Right atrium auricular region (tissue), 2 donors: ENCODE measurements at regions not wholly inside any gene's neighbourhood (a gene's known extent, or its start where the extent isn't known, plus 50 kb on each side); places are given as distances from the start of the nearest gene placed in this dataset.

Experiments
- DNase-seq: peaks from one replicate; pipeline ENCODE4 v3.0.0-alpha.2; 2019; ENCODE audit warnings: low spot score
- H3K27ac ChIP-seq, 2 donors: fragments of 200-600 bp; sonication (generic); 1 replicate in 1 of 2; 2 replicates in 1 of 2; pipeline ENCODE4 v1.5.1; 2016 to 2019
- H3K27me3 ChIP-seq, 2 donors: fragments of 200-600 bp; sonication (generic); one replicate each; pipeline versions ENCODE4 v1.5.1 to v1.6.0; 2017 to 2019
- H3K36me3 ChIP-seq: fragments of 200-600 bp; sonication (generic); one replicate; pipeline ENCODE4 v1.5.1; 2016
- H3K4me1 ChIP-seq, 2 donors: fragments of 200-600 bp; sonication (generic); one replicate each; pipeline versions ENCODE4 v1.5.1 to v1.6.0; 2017 to 2019
- H3K4me3 ChIP-seq, 2 donors: fragments of 200-600 bp; sonication (generic); 1 replicate in 1 of 2; 2 replicates in 1 of 2; pipeline ENCODE4 v1.5.1; 2017 to 2019; ENCODE audit warnings: mild to moderate bottlenecking in 1 of 2, moderate library complexity in 1 of 2
- H3K9me3 ChIP-seq, 2 donors: fragments of 200-600 bp; sonication (generic); one replicate each; pipeline ENCODE4 v1.5.1; 2019
- CTCF ChIP-seq, 2 donors: fragments of 200-600 bp; sonication (generic); IDR thresholded peaks; one replicate each; pipeline ENCODE4 v1.5.1; 2019; ENCODE audit warnings: antibody characterized with exemption in 2 of 2

GRCh38 chr13:77480066-77480465, 55.4 kb upstream of the SCEL start:
- DNase-seq: no peak
- Histone ChIP-seq H3K4me3 (no peak overlapping the region), H3K36me3 (no peaks in the 10 kb centered on the region), H3K27ac (no peak overlapping the region), H3K4me1 (peaks cover 0 to 8% of the 10 kb centered on the region in 2 donors), H3K27me3 (no peaks in the 10 kb centered on the region), H3K9me3 (no peaks in the 10 kb centered on the region)
- TF ChIP-seq CTCF (IDR thresholded peaks at IDR 0.05): no peak

GRCh38 chr13:77479326-77479725, 56.2 kb upstream of the SCEL start:
- no peak for DNase-seq
- no peaks in the 10 kb centered on the region for H3K36me3 ChIP-seq
- peaks cover 0 to 8% of the 10 kb centered on the region in 2 donors for H3K4me1 ChIP-seq
- no peaks in the 10 kb centered on the region for H3K9me3 ChIP-seq
- no peak overlapping the region for H3K27ac ChIP-seq
- no peak for TF ChIP-seq CTCF (IDR thresholded peaks at IDR 0.05)
- no peak overlapping the region for H3K4me3 ChIP-seq
- H3K27me3 ChIP-seq: no peaks in the 10 kb centered on the region

GRCh38 chr13:77477299-77477848, 58.1 kb upstream of the SCEL start:
- H3K27ac ChIP-seq: no peak overlapping the region
- H3K36me3 ChIP-seq: no peaks in the 10 kb centered on the region
- no peaks in the 10 kb centered on the region for H3K27me3 ChIP-seq
- peaks cover 0 to 8% of the 10 kb centered on the region in 2 donors for H3K4me1 ChIP-seq
- no peak for TF ChIP-seq CTCF (IDR thresholded peaks at IDR 0.05)
- H3K9me3 ChIP-seq: no peaks in the 10 kb centered on the region
- DNase-seq: no peak
- no peak overlapping the region for H3K4me3 ChIP-seq

- H3K9me3 ChIP-seq: no peaks in the 10 kb centered on the region
- no peaks in the 10 kb centered on the region for H3K27me3 ChIP-seq
- H3K36me3 ChIP-seq: no peaks in the 10 kb centered on the region
- no peak for TF ChIP-seq CTCF (IDR thresholded peaks at IDR 0.05)
- H3K27ac ChIP-seq: no peak overlapping the region
- peaks cover 0 to 8% of the 10 kb centered on the region in 2 donors for H3K4me1 ChIP-seq
- no peak for DNase-seq
- H3K4me3 ChIP-seq: no peak overlapping the region
Measured at GRCh38 chr13:77476456-77476855, 59.0 kb upstream of the SCEL start.

- peaks cover 0 to 8% of the 10 kb centered on the region in 2 donors for H3K4me1 ChIP-seq
- H3K27ac ChIP-seq: no peak overlapping the region
- no peak for DNase-seq
- no peaks in the 10 kb centered on the region for H3K27me3 ChIP-seq
- no peak overlapping the region for H3K4me3 ChIP-seq
- no peak for TF ChIP-seq CTCF (IDR thresholded peaks at IDR 0.05)
- no peaks in the 10 kb centered on the region for H3K9me3 ChIP-seq
- H3K36me3 ChIP-seq: no peaks in the 10 kb centered on the region
Measured at GRCh38 chr13:77475345-77476084, 60.0 kb upstream of the SCEL start.
